ENCODE measurements at regions not wholly inside any gene's neighbourhood (a gene's known extent, or its start where the extent isn't known, plus 50 kb on each side); places are given as distances from the start of the nearest gene placed in this dataset.
A peak's percentile ranks its signal among the peaks of the same experiment; 100 is the strongest.

GRCh38 chr16:86747761-86748160 lies 169.4 kb downstream of the FOXL1 start:
- H3K4me3 ChIP-seq = no peak overlapping the region
- no peak for TF ChIP-seq POLR2A (IDR thresholded peaks at IDR 0.05)
- no peak for TF ChIP-seq CTCF (IDR thresholded peaks at IDR 0.05)
- DNase-seq = no peak
- H3K27ac ChIP-seq = no peak overlapping the region
- H3K36me3 ChIP-seq = no peaks in the 10 kb centered on the region
- H3K27me3 ChIP-seq = peaks cover 0 to 3% (median 0%) of the 10 kb centered on the region in 9 donors
- H3K9me3 ChIP-seq = no peaks in the 10 kb centered on the region
- intact Hi-C loops (cut with DNase I) = no loop called here
- 77 to 91% (median 88%) methylated on average over 13 of the region's 13 CpGs for WGBS, 4 donors
- peak in 1 of 4 donors; percentile 33 for ATAC-seq
- peaks cover 0 to 11% (median 0%) of the 10 kb centered on the region in 12 donors for H3K4me1 ChIP-seq

GRCh38 chr16:86748652-86749051 lies 170.3 kb downstream of the FOXL1 start:
- no peak for TF ChIP-seq CTCF (IDR thresholded peaks at IDR 0.05)
- TF ChIP-seq POLR2A (IDR thresholded peaks at IDR 0.05) = no peak
- H3K27me3 ChIP-seq = peaks cover 0 to 3% (median 0%) of the 10 kb centered on the region in 9 donors
- H3K9me3 ChIP-seq = no peaks in the 10 kb centered on the region
- H3K36me3 ChIP-seq = no peaks in the 10 kb centered on the region
- H3K27ac ChIP-seq = no peak overlapping the region
- ATAC-seq (no peak), DNase-seq (no peak)
- H3K4me1 ChIP-seq = peaks cover 0 to 11% (median 0%) of the 10 kb centered on the region in 12 donors
- intact Hi-C loops (cut with DNase I) = no loop called here
- WGBS, 4 donors = 63 to 77% (median 71%) methylated on average over 3 of the region's 3 CpGs
- no peak overlapping the region for H3K4me3 ChIP-seq

- Histone ChIP-seq H3K4me3 (no peak overlapping the region), H3K27ac (no peak overlapping the region), H3K9me3 (no peaks in the 10 kb centered on the region), H3K27me3 (peaks cover 0 to 3% (median 0%) of the 10 kb centered on the region in 9 donors), H3K36me3 (no peaks in the 10 kb centered on the region), H3K4me1 (peaks cover 0 to 11% (median 0%) of the 10 kb centered on the region in 12 donors)
- no peak for ATAC-seq
- intact Hi-C loops (cut with DNase I) = loop anchor here in 4 of 10 donors (10.0 kb wide), 2 partner anchors 87 to 177 kb away; partner anchors contain the start of gene FOXL1 (in 4 of the 4)
- no peak for DNase-seq
- TF ChIP-seq POLR2A (IDR thresholded peaks at IDR 0.05) (no peak), CTCF (IDR thresholded peaks at IDR 0.05) (no peak)
- 72 to 84% (median 80%) methylated on average over 11 to 12 of the region's 12 CpGs for WGBS, 4 donors
Observed at GRCh38 chr16:86751076-86752030, 173.0 kb downstream of the FOXL1 start.

- 67 to 81% (median 80%) methylated on average over 20 to 25 of the region's 25 CpGs for WGBS, 4 donors
- no peaks in the 10 kb centered on the region for H3K9me3 ChIP-seq
- no peak for TF ChIP-seq POLR2A (IDR thresholded peaks at IDR 0.05)
- no peak for TF ChIP-seq CTCF (IDR thresholded peaks at IDR 0.05)
- peaks cover 0 to 12% (median 0%) of the 10 kb centered on the region in 9 donors for H3K27me3 ChIP-seq
- peaks cover 0 to 11% (median 0%) of the 10 kb centered on the region in 12 donors for H3K4me1 ChIP-seq
- H3K4me3 ChIP-seq = no peak overlapping the region
- H3K27ac ChIP-seq = peak overlapping the region in 1 of 12 donors; percentile 14
- DNase-seq (peak in 2 of 5 donors; percentile 39 to 75), ATAC-seq (peak in 2 of 4 donors; percentile 35 to 75)
- H3K36me3 ChIP-seq = no peaks in the 10 kb centered on the region
- intact Hi-C loops (cut with DNase I) = loop anchor here in 4 of 10 donors (10.0 kb wide), 2 partner anchors 88 to 178 kb away; partner anchors contain the start of gene FOXL1 (in 4 of the 4)
Observed at GRCh38 chr16:86752582-86753175, 174.3 kb downstream of the FOXL1 start.

Measured in heart left ventricle (tissue), 16 donors.